H1 (cell line): ENCODE measurements at regions not wholly inside any gene's neighbourhood (a gene's known extent, or its start where the extent isn't known, plus 50 kb on each side); places are given as distances from the start of the nearest gene placed in this dataset.

Source experiments
- TAF7 ChIP-seq: optimal IDR thresholded peaks from 2 replicates; pipeline ENCODE3; 2011; ENCODE audit warnings: low read depth, mild to moderate bottlenecking, inconsistent platforms, low read length, moderate library complexity, borderline replicate concordance

DNA sequence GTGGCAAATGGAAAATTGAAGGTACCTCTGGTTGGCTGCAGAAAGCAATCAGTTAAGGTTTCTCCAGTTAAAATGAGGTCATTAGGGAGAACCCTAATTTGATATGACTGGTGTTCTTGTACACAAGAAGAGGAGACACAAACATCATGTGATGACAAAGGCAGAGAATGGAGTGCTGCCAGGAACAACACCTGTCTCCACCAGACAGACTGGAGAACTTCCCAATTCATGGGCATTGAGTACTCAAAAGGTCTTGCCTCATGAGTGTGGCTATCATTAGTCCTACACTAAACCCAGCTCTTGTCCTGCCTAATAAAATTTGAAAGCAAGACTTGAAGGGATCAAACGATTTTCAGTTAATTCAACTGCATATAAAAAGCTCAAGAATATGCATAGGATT is 152.6 kb downstream of the PTPN20 start (continued):
- TF ChIP-seq TAF7, result no peak
